ENCODE measurements at regions not wholly inside any gene's neighbourhood (a gene's known extent, or its start where the extent isn't known, plus 50 kb on each side); places are given as distances from the start of the nearest gene placed in this dataset.
A peak's percentile ranks its signal among the peaks of the same experiment; 100 is the strongest.

DNA sequence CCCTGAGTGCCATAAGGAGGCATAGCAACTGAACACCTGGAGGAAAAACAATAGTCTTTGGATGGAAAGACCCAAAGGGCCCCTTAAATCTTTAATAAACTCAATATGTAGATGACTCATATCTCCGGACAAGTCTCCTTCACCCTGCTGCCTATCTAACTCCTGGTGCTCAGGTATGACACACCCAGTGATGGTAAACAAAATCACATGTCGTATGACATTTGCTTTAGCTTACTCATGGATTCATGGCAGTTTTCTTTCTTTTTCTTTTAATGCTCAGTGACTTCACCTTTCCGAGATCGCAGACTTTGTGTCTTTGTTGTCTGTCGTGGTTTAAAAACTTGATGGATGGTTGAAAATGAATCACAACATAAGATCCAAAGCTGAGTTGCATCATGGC is 208.5 kb upstream of the PROX1 start:
- 72% methylated on average over 5 of the region's 5 CpGs for WGBS (ENCODE audit: low lambda C conversion rate, missing lambda C conversion rate)
- Histone ChIP-seq H3K27ac (peak overlapping the region; percentile 73), H3K36me3 (replicated peaks; ENCODE audit: insufficient read depth, low read depth) (no peaks in the 10 kb centered on the region), H3K79me2 (no peaks in the 10 kb centered on the region), H3K27me3 (no peaks in the 10 kb centered on the region), H3K4me2 (peak overlapping the region; percentile 21), H3K9me3 (ENCODE audit: low read depth) (no peaks in the 10 kb centered on the region), H2AFZ (no peak overlapping the region), H4K20me1 (ENCODE audit: insufficient read depth, poor library complexity, severe bottlenecking) (no peaks in the 10 kb centered on the region), H3K4me1 (ENCODE audit: insufficient read depth) (peaks cover 4% of the 10 kb centered on the region), H3K9me2 (replicated peaks; ENCODE audit: insufficient read depth) (no peaks in the 10 kb centered on the region), H3K4me3 (no peak overlapping the region)
- peak; percentile 59 for DNase-seq (ENCODE audit: low spot score)
- no peak for TF ChIP-seq EZH2 (IDR thresholded peaks at IDR 0.05; ENCODE audit: borderline replicate concordance)
- TF ChIP-seq, protein P1, sequence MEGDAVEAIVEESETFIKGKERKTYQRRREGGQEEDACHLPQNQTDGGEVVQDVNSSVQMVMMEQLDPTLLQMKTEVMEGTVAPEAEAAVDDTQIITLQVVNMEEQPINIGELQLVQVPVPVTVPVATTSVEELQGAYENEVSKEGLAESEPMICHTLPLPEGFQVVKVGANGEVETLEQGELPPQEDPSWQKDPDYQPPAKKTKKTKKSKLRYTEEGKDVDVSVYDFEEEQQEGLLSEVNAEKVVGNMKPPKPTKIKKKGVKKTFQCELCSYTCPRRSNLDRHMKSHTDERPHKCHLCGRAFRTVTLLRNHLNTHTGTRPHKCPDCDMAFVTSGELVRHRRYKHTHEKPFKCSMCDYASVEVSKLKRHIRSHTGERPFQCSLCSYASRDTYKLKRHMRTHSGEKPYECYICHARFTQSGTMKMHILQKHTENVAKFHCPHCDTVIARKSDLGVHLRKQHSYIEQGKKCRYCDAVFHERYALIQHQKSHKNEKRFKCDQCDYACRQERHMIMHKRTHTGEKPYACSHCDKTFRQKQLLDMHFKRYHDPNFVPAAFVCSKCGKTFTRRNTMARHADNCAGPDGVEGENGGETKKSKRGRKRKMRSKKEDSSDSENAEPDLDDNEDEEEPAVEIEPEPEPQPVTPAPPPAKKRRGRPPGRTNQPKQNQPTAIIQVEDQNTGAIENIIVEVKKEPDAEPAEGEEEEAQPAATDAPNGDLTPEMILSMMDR (IDR thresholded peaks at IDR 0.05; ENCODE audit: poor library complexity), result no peak
- no peak for TF ChIP-seq EZH2phosphoT487 (IDR thresholded peaks at IDR 0.05; ENCODE audit: low read depth, severe bottlenecking, unreplicated experiment)

DNA sequence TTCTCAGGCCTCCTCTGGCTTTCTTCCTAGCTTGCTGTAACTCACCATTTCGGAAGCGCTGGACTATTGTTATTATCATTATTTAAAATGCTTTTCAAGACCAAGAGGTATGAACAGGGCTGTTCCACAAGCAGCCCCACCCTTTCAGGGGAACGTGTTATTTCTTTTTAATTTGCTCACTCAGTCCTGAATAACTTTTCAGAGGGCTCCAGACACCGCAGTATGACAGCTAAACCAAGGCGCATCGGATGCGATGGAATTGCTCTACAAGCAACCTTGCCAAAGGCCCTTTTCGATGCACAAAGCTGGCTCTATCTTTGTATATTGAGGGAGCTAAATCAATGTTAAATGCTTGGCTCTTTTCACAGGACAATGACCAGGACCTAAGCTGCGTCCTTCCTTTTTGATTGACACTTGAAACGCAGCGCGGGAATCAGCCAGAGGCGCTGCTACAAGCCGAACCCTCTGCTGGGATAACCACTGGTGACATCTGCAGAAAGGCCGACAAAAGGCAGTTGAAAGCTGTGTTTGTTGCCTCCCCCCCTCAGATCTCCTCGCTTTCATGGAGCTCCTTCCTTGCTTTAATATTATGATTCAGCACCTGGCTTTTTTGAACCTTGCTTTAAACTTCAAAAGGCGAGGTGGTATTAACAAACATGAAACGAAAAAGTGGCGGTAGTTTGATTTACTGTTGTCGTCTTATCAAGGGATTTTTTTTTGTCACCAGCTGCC is 204.7 kb upstream of the PROX1 start:
- H3K27me3 ChIP-seq, result no peaks in the 10 kb centered on the region
- no peak overlapping the region for H2AFZ ChIP-seq
- no peak for DNase-seq (ENCODE audit: low spot score)
- no peaks in the 10 kb centered on the region for H4K20me1 ChIP-seq (ENCODE audit: insufficient read depth, poor library complexity, severe bottlenecking)
- H3K4me1 ChIP-seq (ENCODE audit: insufficient read depth), result peaks cover 4% of the 10 kb centered on the region
- H3K79me2 ChIP-seq, result no peaks in the 10 kb centered on the region
- no peaks in the 10 kb centered on the region for H3K9me2 ChIP-seq (replicated peaks; ENCODE audit: insufficient read depth)
- 82% methylated on average over 20 of the region's 20 CpGs for WGBS (ENCODE audit: low lambda C conversion rate, missing lambda C conversion rate)
- no peak overlapping the region for H3K4me3 ChIP-seq
- H3K9me3 ChIP-seq (ENCODE audit: low read depth), result no peaks in the 10 kb centered on the region
- no peak overlapping the region for H3K27ac ChIP-seq
- TF ChIP-seq, protein P1 (IDR thresholded peaks at IDR 0.05; ENCODE audit: poor library complexity), result no peak
- TF ChIP-seq EZH2 (IDR thresholded peaks at IDR 0.05; ENCODE audit: borderline replicate concordance), result no peak
- no peak for TF ChIP-seq EZH2phosphoT487 (IDR thresholded peaks at IDR 0.05; ENCODE audit: low read depth, severe bottlenecking, unreplicated experiment)
- no peak overlapping the region for H3K4me2 ChIP-seq
- no peaks in the 10 kb centered on the region for H3K36me3 ChIP-seq (replicated peaks; ENCODE audit: insufficient read depth, low read depth)

DNA sequence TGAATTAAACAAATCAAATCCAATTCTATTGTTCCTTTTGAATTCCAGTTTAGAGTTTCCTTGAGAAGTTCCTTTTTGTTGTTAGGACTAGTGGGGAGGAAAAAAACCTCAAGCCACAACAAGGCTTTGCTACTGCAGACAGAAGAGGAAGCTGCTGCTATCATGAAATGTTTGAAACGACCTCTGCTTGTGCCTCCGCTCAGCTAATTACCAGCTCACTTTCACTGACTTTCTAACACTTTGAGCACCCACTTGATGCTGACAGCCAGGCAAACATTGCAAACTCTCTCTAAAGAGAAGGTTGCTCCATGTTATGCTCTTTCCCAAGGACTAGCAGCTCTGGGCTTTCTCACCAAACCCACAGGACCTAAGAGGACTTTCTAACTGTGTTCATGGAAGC is 203.9 kb upstream of the PROX1 start:
- H3K27me3 ChIP-seq, result no peaks in the 10 kb centered on the region
- WGBS (ENCODE audit: low lambda C conversion rate, missing lambda C conversion rate), result 49% methylated on average over 2 of the region's 2 CpGs
- no peaks in the 10 kb centered on the region for H3K9me2 ChIP-seq (replicated peaks; ENCODE audit: insufficient read depth)
- H4K20me1 ChIP-seq (ENCODE audit: insufficient read depth, poor library complexity, severe bottlenecking), result no peaks in the 10 kb centered on the region
- no peaks in the 10 kb centered on the region for H3K36me3 ChIP-seq (replicated peaks; ENCODE audit: insufficient read depth, low read depth)
- H3K4me1 ChIP-seq (ENCODE audit: insufficient read depth), result peaks cover 4% of the 10 kb centered on the region
- TF ChIP-seq EZH2 (IDR thresholded peaks at IDR 0.05; ENCODE audit: borderline replicate concordance) (no peak), EZH2phosphoT487 (IDR thresholded peaks at IDR 0.05; ENCODE audit: low read depth, severe bottlenecking, unreplicated experiment) (no peak)
- TF ChIP-seq, protein P1 (IDR thresholded peaks at IDR 0.05; ENCODE audit: poor library complexity), result no peak
- H3K4me3 ChIP-seq, result no peak overlapping the region
- no peaks in the 10 kb centered on the region for H3K9me3 ChIP-seq (ENCODE audit: low read depth)
- H3K27ac ChIP-seq, result no peak overlapping the region
- no peak overlapping the region for H3K4me2 ChIP-seq
- H3K79me2 ChIP-seq, result no peaks in the 10 kb centered on the region
- no peak for DNase-seq (ENCODE audit: low spot score)
- no peak overlapping the region for H2AFZ ChIP-seq

Data from hepatocyte (in vitro differentiated cells).